Endothelial cell of umbilical vein (primary cell): ENCODE measurements at regions not wholly inside any gene's neighbourhood (a gene's known extent, or its start where the extent isn't known, plus 50 kb on each side); places are given as distances from the start of the nearest gene placed in this dataset.
A peak's percentile ranks its signal among the peaks of the same experiment; 100 is the strongest.

Experiments used
- BruUV-seq: library from RNA; stranded (reverse); fragments of 400-500 nt; replicated peaks from 2 replicates; lab custom pipeline; 2021; lab: Mats Ljungman, UMichigan
- CTCF ChIA-PET: fragments of 300-600, 350-600 bp; sonication (Branson Sonifier 250); formaldehyde crosslinking; loops from one replicate; lab custom pipeline; 2021; ENCODE audit warnings: antibody characterized with exemption, inconsistent platforms; lab: Charles Lee
- POLR2A ChIA-PET: fragments of 300-600, 350-600 bp; sonication (Branson Sonifier 250); formaldehyde crosslinking; loops from one replicate; lab custom pipeline; 2021; ENCODE audit warnings: antibody characterized with exemption, inconsistent platforms; lab: Charles Lee
- DNase-seq: peaks from one replicate; pipeline ENCODE4 v3.0.0-alpha.2; 2011; ENCODE audit warnings: low read depth, low spot score
- FAIRE-seq: peaks from 2 replicates; lab custom pipeline; 2011; peaks lifted over from hg19 to GRCh38; lab: Jason Lieb, UNC
- H2AFZ ChIP-seq: 2 replicates; pipeline ENCODE4 v1.6.0; 2012; ENCODE audit warnings: low read depth, low read length, control low read depth, inconsistent platforms
- H3K27ac ChIP-seq: 2 replicates; pipeline ENCODE4 v1.5.1; 2011; ENCODE audit warnings: low read depth, mild to moderate bottlenecking, control low read depth, low read length, moderate library complexity; ENCODE audit not compliant: insufficient read depth
- H3K27me3 ChIP-seq, 2 experiments: 2 replicates each; pipeline versions ENCODE4 v1.6.0 to v1.6.1; 2011; ENCODE audit warnings: low read length in 2 of 2, mixed read lengths in 1 of 2; ENCODE audit not compliant: control insufficient read depth in 2 of 2, insufficient read depth in 2 of 2
- H3K36me3 ChIP-seq, 2 experiments: 2 replicates in 1 of 2; 3 replicates in 1 of 2; pipeline ENCODE4 v1.5.1; 2011; ENCODE audit warnings: low read length in 2 of 2, mild to moderate bottlenecking in 1 of 2, moderate library complexity in 1 of 2; ENCODE audit not compliant: control insufficient read depth in 2 of 2, insufficient read depth in 2 of 2; ENCODE audit errors: extremely low read depth in 1 of 2
- H3K4me1 ChIP-seq: 3 replicates; pipeline ENCODE4 v1.5.1; 2011; ENCODE audit warnings: mild to moderate bottlenecking, low read length; ENCODE audit not compliant: control insufficient read depth, insufficient read depth; ENCODE audit errors: extremely low read depth
- H3K4me2 ChIP-seq: 2 replicates; pipeline ENCODE4 v1.6.1; 2011; ENCODE audit warnings: low read length, control low read depth, mixed read lengths; ENCODE audit not compliant: insufficient read depth
- H3K4me3 ChIP-seq, 3 experiments: fragments of 200-600 bp in 1 of 3; sonication (generic), shearing (Covaris generic) in 1 of 3; replicated peaks in 1 of 3; 2 replicates each; pipeline ENCODE4 v1.5.1; 2011 to 2016; ENCODE audit warnings: control low read depth in 3 of 3, low read length in 3 of 3, mild to moderate bottlenecking in 2 of 3, inconsistent platforms in 1 of 3, low read depth in 1 of 3, moderate library complexity in 1 of 3; ENCODE audit not compliant: insufficient read depth in 1 of 3
- H3K79me2 ChIP-seq: 2 replicates; pipeline ENCODE4 v1.6.0; 2012; ENCODE audit warnings: low read length, inconsistent platforms; ENCODE audit not compliant: control insufficient read depth, insufficient read depth
- H3K9ac ChIP-seq: replicated peaks from 2 replicates; pipeline ENCODE3; 2011; ENCODE audit warnings: low read length, control low read depth; ENCODE audit not compliant: insufficient read depth; ENCODE audit errors: extremely low read depth
- H3K9me1 ChIP-seq: replicated peaks from 3 replicates; pipeline ENCODE4 v1.6.0; 2011; ENCODE audit warnings: mild to moderate bottlenecking, low read length; ENCODE audit not compliant: control insufficient read depth, insufficient read depth; ENCODE audit errors: extremely low read depth
- H3K9me3 ChIP-seq: replicated peaks from 2 replicates; pipeline ENCODE4 v1.5.1; 2012; ENCODE audit warnings: low read length, inconsistent platforms; ENCODE audit not compliant: control insufficient read depth, insufficient read depth
- H4K20me1 ChIP-seq: replicated peaks from 2 replicates; pipeline ENCODE3; 2011; ENCODE audit warnings: mild to moderate bottlenecking, low read length; ENCODE audit not compliant: control insufficient read depth, insufficient read depth; ENCODE audit errors: extremely low read depth
- CTCF ChIP-seq, 2 donors: IDR thresholded peaks; 1 replicate in 1 of 2; 2 replicates in 1 of 2; pipeline ENCODE4 v1.5.1; 2011; ENCODE audit warnings: low read length in 2 of 2, mild to moderate bottlenecking in 2 of 2, moderate library complexity in 2 of 2, control low read depth in 1 of 2, inconsistent platforms in 1 of 2, low read depth in 1 of 2; ENCODE audit not compliant: insufficient read depth in 1 of 2; ENCODE audit errors: extremely low read depth in 1 of 2
- EZH2 ChIP-seq: IDR thresholded peaks from 2 replicates; pipeline ENCODE4 v1.6.1; 2012; ENCODE audit warnings: borderline replicate concordance, low read depth, mild to moderate bottlenecking, moderate library complexity, low read length, inconsistent platforms; ENCODE audit not compliant: severe bottlenecking
- FOS ChIP-seq: IDR thresholded peaks from 2 replicates; pipeline ENCODE4 v1.6.1; 2011; ENCODE audit warnings: mild to moderate bottlenecking, low read length, moderate library complexity, borderline replicate concordance; ENCODE audit not compliant: insufficient read depth
- GATA2 ChIP-seq: IDR thresholded peaks from 2 replicates; pipeline ENCODE4 v1.7.0; 2011; ENCODE audit warnings: low read depth, mild to moderate bottlenecking, moderate library complexity, mixed read lengths, low read length; ENCODE audit not compliant: insufficient read length, insufficient read depth
- JUN ChIP-seq: IDR thresholded peaks from 2 replicates; pipeline ENCODE4 v1.6.1; 2011; ENCODE audit warnings: borderline replicate concordance, low read depth; ENCODE audit not compliant: insufficient read length, insufficient read depth
- MYC ChIP-seq: IDR thresholded peaks from one replicate; pipeline ENCODE4 v1.6.1; 2011; ENCODE audit warnings: mild to moderate bottlenecking, low read depth, low read length
- POLR2A ChIP-seq: IDR thresholded peaks from 2 replicates; pipeline ENCODE4 v1.6.1; 2012; ENCODE audit warnings: low read depth, mild to moderate bottlenecking, control low read depth, low read length
- POLR2AphosphoS5 ChIP-seq: IDR thresholded peaks from 2 replicates; pipeline ENCODE4 v1.6.1; 2012; ENCODE audit warnings: low read depth, mild to moderate bottlenecking, control low read depth, low read length, moderate library complexity; ENCODE audit not compliant: insufficient read depth
- dilution Hi-C: fragments of 300-500 bp; cut with MboI; formaldehyde crosslinking; loops from one replicate; pipeline ENCODE4 v1.15.0; 2019; ENCODE audit warnings: low sequenced_read_pairs; ENCODE audit not compliant: extremely low pct_ligation_motif_present
- intact Hi-C: fragments of 100-400 bp; cut with micrococcal nuclease; formaldehyde crosslinking; loops from one replicate; pipeline ENCODE4 v1.10.0; 2022
- TF ChIP-seq, protein P1 (sequence below): IDR thresholded peaks from 2 replicates; pipeline ENCODE4 v1.6.1; 2011; ENCODE audit not compliant: insufficient read depth, insufficient read length

DNA sequence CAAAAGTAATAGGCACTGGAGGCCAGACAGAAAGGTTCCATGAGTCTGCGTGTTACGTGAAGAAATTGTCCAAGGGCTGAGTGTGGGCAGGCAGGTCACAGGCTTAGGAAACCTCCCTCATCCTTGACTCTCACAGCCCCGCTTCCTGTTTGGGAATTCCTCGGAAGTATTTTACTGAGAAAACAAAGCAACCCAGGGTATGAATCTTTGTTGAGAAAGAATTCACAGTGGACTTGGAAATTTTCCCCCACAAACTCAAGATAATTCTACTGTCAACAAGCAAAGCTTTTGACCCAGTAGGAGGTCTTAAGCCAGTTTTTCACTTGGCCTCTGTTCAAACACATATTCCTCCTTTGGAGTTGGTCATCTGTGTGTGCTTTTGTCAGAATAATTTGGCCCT is 377.1 kb upstream of the TPM1 start:
- H3K9me1 ChIP-seq = no peaks in the 10 kb centered on the region
- no peak overlapping the region for H3K27ac ChIP-seq
- no peaks in the 10 kb centered on the region for H4K20me1 ChIP-seq
- FAIRE-seq (peak; percentile 15), DNase-seq (peak; percentile 49)
- no peaks in the 10 kb centered on the region for H3K4me1 ChIP-seq
- intact Hi-C loops = no loop called here
- peaks cover 0 to 3% of the 10 kb centered on the region in 2 experiments for H3K27me3 ChIP-seq
- no TSS peak for BruUV-seq
- no peaks in the 10 kb centered on the region for H3K36me3 ChIP-seq
- ChIA-PET POLR2A (no interaction called here), CTCF (no interaction called here)
- TF ChIP-seq JUN (no peak), FOS (no peak), POLR2A (no peak), POLR2AphosphoS5 (no peak), MYC (no peak), EZH2 (no peak), CTCF (IDR thresholded peaks at IDR 0.05; ENCODE audit: extremely low read depth in 1 of 2, insufficient read depth in 1 of 2, low read depth in 1 of 2, low read length in 2 of 2) (no peak), GATA2 (no peak)
- TF ChIP-seq, protein P1, sequence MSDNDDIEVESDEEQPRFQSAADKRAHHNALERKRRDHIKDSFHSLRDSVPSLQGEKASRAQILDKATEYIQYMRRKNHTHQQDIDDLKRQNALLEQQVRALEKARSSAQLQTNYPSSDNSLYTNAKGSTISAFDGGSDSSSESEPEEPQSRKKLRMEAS = no peak
- no peak overlapping the region for H2AFZ ChIP-seq
- H3K4me3 ChIP-seq = no peak overlapping the region
- H3K4me2 ChIP-seq = no peak overlapping the region
- dilution Hi-C loops = no loop called here
- no peak overlapping the region for H3K9ac ChIP-seq
- no peaks in the 10 kb centered on the region for H3K9me3 ChIP-seq
- no peaks in the 10 kb centered on the region for H3K79me2 ChIP-seq
